ENCODE measurements at regions not wholly inside any gene's neighbourhood (a gene's known extent, or its start where the extent isn't known, plus 50 kb on each side); places are given as distances from the start of the nearest gene placed in this dataset.

DNA sequence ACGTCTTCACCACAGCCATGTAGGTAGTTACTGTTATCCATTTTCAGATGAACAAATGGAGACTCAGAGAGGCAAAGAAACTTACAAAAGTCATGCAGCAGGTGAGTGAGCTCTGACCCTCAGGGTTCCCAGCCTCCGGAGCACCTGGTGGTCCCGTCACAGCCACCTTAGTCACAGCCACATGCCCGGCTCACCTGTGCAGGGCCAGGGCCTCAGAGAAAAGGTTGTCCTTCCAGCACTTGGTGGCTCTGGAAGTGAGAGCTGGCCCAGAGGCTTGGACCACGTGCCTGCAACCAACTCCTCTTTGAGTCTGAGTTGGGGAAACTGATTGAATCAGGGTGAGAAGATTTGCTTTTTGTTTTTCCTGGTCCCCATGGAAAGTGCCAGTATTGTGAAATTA is 189.3 kb downstream of the GLI2 start:
- TF ChIP-seq, protein P1, sequence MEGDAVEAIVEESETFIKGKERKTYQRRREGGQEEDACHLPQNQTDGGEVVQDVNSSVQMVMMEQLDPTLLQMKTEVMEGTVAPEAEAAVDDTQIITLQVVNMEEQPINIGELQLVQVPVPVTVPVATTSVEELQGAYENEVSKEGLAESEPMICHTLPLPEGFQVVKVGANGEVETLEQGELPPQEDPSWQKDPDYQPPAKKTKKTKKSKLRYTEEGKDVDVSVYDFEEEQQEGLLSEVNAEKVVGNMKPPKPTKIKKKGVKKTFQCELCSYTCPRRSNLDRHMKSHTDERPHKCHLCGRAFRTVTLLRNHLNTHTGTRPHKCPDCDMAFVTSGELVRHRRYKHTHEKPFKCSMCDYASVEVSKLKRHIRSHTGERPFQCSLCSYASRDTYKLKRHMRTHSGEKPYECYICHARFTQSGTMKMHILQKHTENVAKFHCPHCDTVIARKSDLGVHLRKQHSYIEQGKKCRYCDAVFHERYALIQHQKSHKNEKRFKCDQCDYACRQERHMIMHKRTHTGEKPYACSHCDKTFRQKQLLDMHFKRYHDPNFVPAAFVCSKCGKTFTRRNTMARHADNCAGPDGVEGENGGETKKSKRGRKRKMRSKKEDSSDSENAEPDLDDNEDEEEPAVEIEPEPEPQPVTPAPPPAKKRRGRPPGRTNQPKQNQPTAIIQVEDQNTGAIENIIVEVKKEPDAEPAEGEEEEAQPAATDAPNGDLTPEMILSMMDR (IDR thresholded peaks at IDR 0.05) = no peak
- no peak for TF ChIP-seq EZH2 (IDR thresholded peaks at IDR 0.05; ENCODE audit: borderline replicate concordance, insufficient read depth, low read depth, low read length, poor library complexity, severe bottlenecking)

All from B cell (primary cell).